ENCODE measurements at regions not wholly inside any gene's neighbourhood (a gene's known extent, or its start where the extent isn't known, plus 50 kb on each side); places are given as distances from the start of the nearest gene placed in this dataset.

DNA sequence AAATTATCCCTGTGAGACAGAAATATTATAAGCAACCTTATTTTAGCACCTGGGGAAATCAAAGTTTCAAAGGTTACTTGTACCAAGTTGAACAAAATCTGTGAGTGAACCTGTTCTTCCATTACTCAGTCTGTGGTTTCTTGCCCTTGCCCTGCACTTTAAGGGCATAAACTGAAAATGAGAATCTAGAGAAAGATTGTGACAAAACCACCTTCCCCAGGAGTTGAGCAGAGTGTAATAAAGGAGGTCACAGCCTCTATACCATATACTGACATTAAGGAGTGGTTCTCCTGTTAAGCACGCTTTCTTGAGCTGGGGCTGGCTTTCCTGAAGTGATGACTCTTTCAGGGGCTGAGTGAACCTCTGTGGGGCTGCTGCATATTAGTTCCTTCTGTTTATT is 143.4 kb downstream of the PDCD6IP start:
- no peak for TF ChIP-seq CTCF (conservative IDR thresholded peaks at IDR 0.05)
- no peak for TF ChIP-seq ZFX (IDR thresholded peaks at IDR 0.05)
